DND-41 (cell line): ENCODE measurements at regions not wholly inside any gene's neighbourhood (a gene's known extent, or its start where the extent isn't known, plus 50 kb on each side); places are given as distances from the start of the nearest gene placed in this dataset.

Source experiments
- CTCF ChIP-seq: IDR thresholded peaks from 2 replicates; pipeline ENCODE4 v1.5.1; 2012; ENCODE audit warnings: borderline replicate concordance, low read length, moderate library complexity, mild to moderate bottlenecking; ENCODE audit not compliant: poor library complexity, severe bottlenecking; ENCODE audit errors: extremely low read depth
- EZH2 ChIP-seq: IDR thresholded peaks from 3 replicates; pipeline ENCODE4 v1.6.1; 2012; ENCODE audit warnings: borderline replicate concordance, low read depth, mild to moderate bottlenecking, moderate library complexity, low read length, inconsistent platforms; ENCODE audit not compliant: severe bottlenecking

- TF ChIP-seq CTCF, result no peak
- no peak for TF ChIP-seq EZH2
Observed at GRCh38 chr1:115411371-115412063, 73.5 kb upstream of the NGF start.
